ENCODE measurements at regions not wholly inside any gene's neighbourhood (a gene's known extent, or its start where the extent isn't known, plus 50 kb on each side); places are given as distances from the start of the nearest gene placed in this dataset.

GRCh38 chr2:195534971-195535370 is 122.1 kb upstream of the SLC39A10 start (continued):
- TF ChIP-seq BRCA1 (IDR thresholded peaks at IDR 0.05; ENCODE audit: low read depth, low read length) (no peak), TAF1 (IDR thresholded peaks at IDR 0.05; ENCODE audit: low read depth, low read length) (no peak), JUND (IDR thresholded peaks at IDR 0.05; ENCODE audit: low read length) (no peak), CHD7 (IDR thresholded peaks at IDR 0.05; ENCODE audit: insufficient replicate concordance, low read length) (no peak)
